ENCODE measurements at regions not wholly inside any gene's neighbourhood (a gene's known extent, or its start where the extent isn't known, plus 50 kb on each side); places are given as distances from the start of the nearest gene placed in this dataset.

GRCh38 chr6:66161546-66162108, 454.6 kb upstream of the EYS start:
- Histone ChIP-seq H3K4me2 (ENCODE audit: low read depth, low read length) (no peak overlapping the region), H3K9ac (ENCODE audit: low read length) (no peak overlapping the region), H3K27ac (ENCODE audit: low read length) (no peak overlapping the region), H3K36me3 (replicated peaks; ENCODE audit: insufficient read depth, low read length) (no peaks in the 10 kb centered on the region), H3K79me2 (ENCODE audit: low read length) (no peaks in the 10 kb centered on the region), H3K9me2 (replicated peaks; ENCODE audit: insufficient read depth, low read length) (no peaks in the 10 kb centered on the region), H3K27me3 (replicated peaks; ENCODE audit: insufficient read depth, low read length) (no peaks in the 10 kb centered on the region), H2AFZ (ENCODE audit: low read length) (no peak overlapping the region), H3K9me3 (replicated peaks; ENCODE audit: insufficient read depth, low read length) (no peaks in the 10 kb centered on the region), H3F3A (ENCODE audit: insufficient read depth, low read length) (no peaks in the 10 kb centered on the region), H3K4me3 (ENCODE audit: low read length) (no peak overlapping the region), H3K4me1 (ENCODE audit: low read length) (no peaks in the 10 kb centered on the region), H4K20me1 (ENCODE audit: insufficient read depth, low read length) (no peaks in the 10 kb centered on the region)
- TF ChIP-seq CTCF (IDR thresholded peaks at IDR 0.05; ENCODE audit: low read length) (no peak), EZH2phosphoT487 (IDR thresholded peaks at IDR 0.05; ENCODE audit: low read length) (no peak), EZH2 (optimal IDR thresholded peaks at IDR 0.05; ENCODE audit: low read depth, low read length) (no peak)
- no peak for DNase-seq

GRCh38 chr6:66159937-66160336, 452.9 kb upstream of the EYS start:
- Histone ChIP-seq H4K20me1 (ENCODE audit: insufficient read depth, low read length) (no peaks in the 10 kb centered on the region), H3K27me3 (replicated peaks; ENCODE audit: insufficient read depth, low read length) (no peaks in the 10 kb centered on the region), H3K4me2 (ENCODE audit: low read depth, low read length) (no peak overlapping the region), H3K9ac (ENCODE audit: low read length) (no peak overlapping the region), H3K9me3 (replicated peaks; ENCODE audit: insufficient read depth, low read length) (no peaks in the 10 kb centered on the region), H3K4me3 (ENCODE audit: low read length) (no peak overlapping the region), H3K79me2 (ENCODE audit: low read length) (no peaks in the 10 kb centered on the region), H3K4me1 (ENCODE audit: low read length) (no peaks in the 10 kb centered on the region), H3K27ac (ENCODE audit: low read length) (no peak overlapping the region), H2AFZ (ENCODE audit: low read length) (no peak overlapping the region), H3K36me3 (replicated peaks; ENCODE audit: insufficient read depth, low read length) (no peaks in the 10 kb centered on the region), H3K9me2 (replicated peaks; ENCODE audit: insufficient read depth, low read length) (no peaks in the 10 kb centered on the region), H3F3A (ENCODE audit: insufficient read depth, low read length) (no peaks in the 10 kb centered on the region)
- no peak for DNase-seq
- TF ChIP-seq EZH2 (optimal IDR thresholded peaks at IDR 0.05; ENCODE audit: low read depth, low read length) = no peak
- TF ChIP-seq EZH2phosphoT487 (IDR thresholded peaks at IDR 0.05; ENCODE audit: low read length) = no peak
- no peak for TF ChIP-seq CTCF (IDR thresholded peaks at IDR 0.05; ENCODE audit: low read length)

GRCh38 chr6:66153247-66153646, 446.2 kb upstream of the EYS start:
- no peak overlapping the region for H3K27ac ChIP-seq (ENCODE audit: low read length)
- no peak for TF ChIP-seq CTCF (IDR thresholded peaks at IDR 0.05; ENCODE audit: low read length)
- TF ChIP-seq EZH2 (optimal IDR thresholded peaks at IDR 0.05; ENCODE audit: low read depth, low read length) = no peak
- TF ChIP-seq EZH2phosphoT487 (IDR thresholded peaks at IDR 0.05; ENCODE audit: low read length) = no peak
- no peaks in the 10 kb centered on the region for H3F3A ChIP-seq (ENCODE audit: insufficient read depth, low read length)
- H3K9me3 ChIP-seq (replicated peaks; ENCODE audit: insufficient read depth, low read length) = no peaks in the 10 kb centered on the region
- H4K20me1 ChIP-seq (ENCODE audit: insufficient read depth, low read length) = no peaks in the 10 kb centered on the region
- no peak overlapping the region for H3K4me3 ChIP-seq (ENCODE audit: low read length)
- no peak for DNase-seq
- no peaks in the 10 kb centered on the region for H3K36me3 ChIP-seq (replicated peaks; ENCODE audit: insufficient read depth, low read length)
- no peaks in the 10 kb centered on the region for H3K4me1 ChIP-seq (ENCODE audit: low read length)
- H2AFZ ChIP-seq (ENCODE audit: low read length) = no peak overlapping the region
- H3K79me2 ChIP-seq (ENCODE audit: low read length) = no peaks in the 10 kb centered on the region
- H3K9me2 ChIP-seq (replicated peaks; ENCODE audit: insufficient read depth, low read length) = no peaks in the 10 kb centered on the region
- H3K4me2 ChIP-seq (ENCODE audit: low read depth, low read length) = no peak overlapping the region
- no peaks in the 10 kb centered on the region for H3K27me3 ChIP-seq (replicated peaks; ENCODE audit: insufficient read depth, low read length)
- H3K9ac ChIP-seq (ENCODE audit: low read length) = no peak overlapping the region
